ENCODE measurements at regions not wholly inside any gene's neighbourhood (a gene's known extent, or its start where the extent isn't known, plus 50 kb on each side); places are given as distances from the start of the nearest gene placed in this dataset.
"Not testable (repeated sequence)": the region's sequence is repeated elsewhere in the genome, so short reads cannot be mapped to it uniquely, and the experiment has no call there.

GRCh38 chr12:127779301-127780045 is 487.5 kb upstream of the TMEM132C start:
- DNase-seq (ENCODE audit: insufficient read length, low spot score) = no peak
- FAIRE-seq = no peak
- TF ChIP-seq POLR2A (IDR thresholded peaks at IDR 0.05; ENCODE audit: low read depth, low read length) = no peak

- TF ChIP-seq POLR2A (IDR thresholded peaks at IDR 0.05; ENCODE audit: low read depth, low read length) = no peak
- no peak for FAIRE-seq
- DNase-seq (ENCODE audit: insufficient read length, low spot score) = no peak
These were observed 486.1 kb upstream of the TMEM132C start for GRCh38 chr12:127780881-127781280.

- DNase-seq (ENCODE audit: insufficient read length, low spot score) (no peak), FAIRE-seq (no peak)
- TF ChIP-seq POLR2A (IDR thresholded peaks at IDR 0.05; ENCODE audit: low read depth, low read length) = no peak
These were observed 485.6 kb upstream of the TMEM132C start for GRCh38 chr12:127781336-127781735.

- peak; percentile 15 for DNase-seq (ENCODE audit: insufficient read length, low spot score)
- FAIRE-seq = no peak
- no peak for TF ChIP-seq POLR2A (IDR thresholded peaks at IDR 0.05; ENCODE audit: low read depth, low read length)
These were observed 481.4 kb upstream of the TMEM132C start for GRCh38 chr12:127785540-127785939.

DNA sequence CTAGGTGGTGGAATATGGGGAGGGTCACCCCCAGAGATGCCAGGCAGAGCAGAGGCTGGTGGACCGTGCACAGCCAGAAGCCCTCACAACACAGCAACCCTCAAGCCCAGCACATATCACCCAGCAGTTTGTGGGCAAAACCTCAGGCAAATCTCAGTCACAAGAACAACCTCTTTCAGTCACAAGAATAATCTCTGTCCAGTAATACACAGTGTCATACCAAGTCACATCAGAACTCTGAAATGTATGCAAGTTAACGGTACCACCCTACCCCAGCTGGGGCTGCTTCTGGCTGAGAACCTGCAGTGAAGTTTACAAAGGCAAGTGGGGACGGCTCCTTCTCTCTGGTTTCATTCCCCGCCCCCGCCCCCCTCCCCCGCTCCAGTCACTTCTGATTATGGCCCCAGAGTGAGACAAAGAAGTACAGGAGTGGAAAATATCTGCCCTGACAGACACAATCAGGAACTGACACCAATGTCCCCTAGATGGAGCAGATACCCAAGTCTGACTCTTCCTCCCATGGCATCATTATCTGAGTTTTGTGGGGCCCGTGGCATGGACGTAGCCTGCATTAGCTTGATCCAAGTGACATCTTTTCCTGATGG is 480.9 kb upstream of the TMEM132C start:
- no peak for FAIRE-seq
- no peak for TF ChIP-seq POLR2A (IDR thresholded peaks at IDR 0.05; ENCODE audit: low read depth, low read length)
- DNase-seq (ENCODE audit: insufficient read length, low spot score) = no peak

- FAIRE-seq (no peak), DNase-seq (ENCODE audit: insufficient read length, low spot score) (no peak)
- TF ChIP-seq POLR2A (IDR thresholded peaks at IDR 0.05; ENCODE audit: low read depth, low read length) = no peak
These were observed 479.4 kb upstream of the TMEM132C start for GRCh38 chr12:127787544-127787943.

DNA sequence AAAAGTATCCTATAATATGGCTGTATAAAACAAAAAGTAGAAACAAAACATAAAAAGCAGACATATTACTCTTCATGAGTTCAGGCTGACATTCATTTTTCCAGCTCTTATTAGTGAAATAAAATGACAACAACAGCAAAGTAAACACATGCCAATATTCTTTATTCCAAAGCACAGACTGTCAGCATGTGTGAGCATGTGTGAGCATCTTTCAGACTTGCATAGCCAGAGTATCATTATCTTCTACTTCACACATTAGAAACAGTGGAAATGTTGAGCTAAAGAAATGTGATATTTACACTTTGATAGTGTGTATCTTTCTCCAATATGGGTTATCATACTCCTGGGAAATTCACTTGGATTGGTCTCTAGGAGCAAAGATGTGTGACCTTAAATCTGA is 476.6 kb upstream of the TMEM132C start:
- DNase-seq (ENCODE audit: insufficient read length, low spot score) = no peak
- FAIRE-seq = no peak
- TF ChIP-seq POLR2A (IDR thresholded peaks at IDR 0.05; ENCODE audit: low read depth, low read length) = no peak

DNA sequence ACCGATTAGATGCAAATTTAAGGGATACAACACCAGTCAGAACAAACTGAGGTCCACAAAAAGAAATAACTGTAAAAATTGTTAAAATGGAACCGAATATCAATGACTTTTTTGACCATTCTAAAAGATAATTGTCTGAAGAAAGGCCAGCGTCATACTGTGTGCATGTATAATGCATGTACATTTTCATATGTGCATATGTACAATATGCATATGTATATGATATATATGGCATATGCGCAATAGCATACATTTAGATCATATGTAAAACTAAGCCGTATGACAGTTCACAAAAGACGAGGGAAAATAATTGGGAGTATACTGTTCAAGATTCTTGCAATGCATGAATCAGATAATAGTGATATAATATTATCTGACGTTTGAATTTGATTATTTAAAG is 475.8 kb upstream of the TMEM132C start:
- TF ChIP-seq POLR2A (IDR thresholded peaks at IDR 0.05; ENCODE audit: low read depth, low read length) = no peak
- DNase-seq (ENCODE audit: insufficient read length, low spot score) = no peak
- FAIRE-seq = no peak

- DNase-seq (ENCODE audit: insufficient read length, low spot score) (no peak), FAIRE-seq (no peak)
- TF ChIP-seq POLR2A (IDR thresholded peaks at IDR 0.05; ENCODE audit: low read depth, low read length) = no peak
These were observed 469.1 kb upstream of the TMEM132C start for GRCh38 chr12:127797918-127798317.

GRCh38 chr12:127802271-127802670 is 464.7 kb upstream of the TMEM132C start:
- no peak for TF ChIP-seq POLR2A (IDR thresholded peaks at IDR 0.05; ENCODE audit: low read depth, low read length)
- no peak for FAIRE-seq
- DNase-seq (ENCODE audit: insufficient read length, low spot score) = no peak

DNA sequence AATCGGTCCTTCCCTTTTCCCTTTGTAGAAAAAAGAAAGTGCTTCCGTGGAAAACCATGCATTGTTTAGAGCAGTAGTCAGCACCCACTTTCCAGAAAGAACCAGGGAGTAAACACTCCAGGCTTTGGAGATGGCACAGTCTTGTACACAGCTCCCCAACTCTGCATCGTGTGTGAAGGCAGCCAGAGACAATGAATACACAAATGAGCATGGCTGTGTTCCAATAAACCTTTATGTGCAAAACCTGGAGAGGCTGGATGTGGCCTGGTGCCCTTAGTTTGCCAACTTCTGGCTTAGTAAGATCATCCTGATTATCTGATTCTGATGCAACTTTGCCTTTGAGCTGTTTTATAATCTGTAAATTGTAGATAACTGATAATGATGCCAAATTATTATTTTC is 463.4 kb upstream of the TMEM132C start:
- FAIRE-seq (no peak), DNase-seq (ENCODE audit: insufficient read length, low spot score) (no peak)
- TF ChIP-seq POLR2A (IDR thresholded peaks at IDR 0.05; ENCODE audit: low read depth, low read length) = no peak

GRCh38 chr12:127809275-127809674 is 457.7 kb upstream of the TMEM132C start:
- TF ChIP-seq POLR2A (IDR thresholded peaks at IDR 0.05; ENCODE audit: low read depth, low read length) = no peak
- FAIRE-seq (peak; percentile 36), DNase-seq (ENCODE audit: insufficient read length, low spot score) (no peak)

DNA sequence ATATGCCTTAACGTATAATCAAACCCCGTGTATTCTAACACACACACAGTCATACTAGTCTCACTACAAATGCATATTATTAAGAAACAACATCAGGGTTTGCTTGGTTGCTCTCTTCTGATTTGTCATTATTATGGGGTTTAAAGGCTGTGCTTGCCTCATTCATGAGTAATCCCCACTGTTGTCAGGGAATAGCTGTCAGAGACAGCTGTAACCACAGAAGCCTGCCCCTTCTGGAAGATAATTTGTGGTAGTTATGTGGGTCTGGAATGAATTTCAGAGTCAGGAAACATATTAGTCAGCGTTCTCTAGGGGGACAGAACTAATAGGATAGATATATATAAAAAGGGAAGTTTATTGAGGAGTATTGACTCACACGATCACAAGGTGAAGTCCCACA is 456.9 kb upstream of the TMEM132C start:
- DNase-seq (ENCODE audit: insufficient read length, low spot score) (peak; percentile 58), FAIRE-seq (peak; percentile 87)
- TF ChIP-seq POLR2A (IDR thresholded peaks at IDR 0.05; ENCODE audit: low read depth, low read length) = no peak

DNA sequence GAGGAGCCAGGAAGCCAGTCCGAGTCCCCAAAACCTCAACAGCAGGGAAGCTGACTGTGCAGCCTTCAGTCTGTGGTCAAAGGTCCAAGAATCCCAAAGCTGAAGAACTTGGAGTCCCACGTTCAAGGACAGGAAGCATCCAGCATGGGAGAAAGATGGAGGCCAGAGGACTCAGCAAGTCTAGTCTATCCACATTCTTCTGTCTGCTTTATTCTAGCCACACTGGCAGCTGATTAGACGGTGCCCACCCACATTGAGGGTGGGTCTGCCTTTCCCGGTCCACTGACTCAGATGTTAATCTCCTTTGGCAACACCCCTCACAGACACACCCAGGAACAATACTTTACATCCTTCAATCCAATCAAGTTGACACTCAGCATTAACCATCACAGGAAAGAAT is 456.5 kb upstream of the TMEM132C start:
- FAIRE-seq = not testable (repeated sequence)

GRCh38 chr12:127811988-127812387 is 455.0 kb upstream of the TMEM132C start:
- no peak for TF ChIP-seq POLR2A (IDR thresholded peaks at IDR 0.05; ENCODE audit: low read depth, low read length)
- FAIRE-seq = no peak
- DNase-seq (ENCODE audit: insufficient read length, low spot score) = peak; percentile 5

More for the DNA sequence above, 456.5 kb upstream of the TMEM132C start:
- not testable (repeated sequence) for DNase-seq (ENCODE audit: insufficient read length, low spot score)

All from H54 (cell line).